ENCODE measurements at regions not wholly inside any gene's neighbourhood (a gene's known extent, or its start where the extent isn't known, plus 50 kb on each side); places are given as distances from the start of the nearest gene placed in this dataset.

- H2BK12ac ChIP-seq (ENCODE audit: insufficient read length, low read depth, low read length), result no peak overlapping the region
- no peak for TF ChIP-seq CTCF (conservative IDR thresholded peaks at IDR 0.05)
- no peaks in the 10 kb centered on the region for H3K4me1 ChIP-seq (ENCODE audit: insufficient read depth, low read length)
- H3K9ac ChIP-seq (ENCODE audit: extremely low read depth, insufficient read length, low read length), result no peak overlapping the region
- H4K8ac ChIP-seq (replicated peaks; ENCODE audit: insufficient read length, low read depth, low read length), result no peak overlapping the region
- H2AK5ac ChIP-seq (ENCODE audit: insufficient read length, low read length), result no peak overlapping the region
- Mint-ChIP-seq H3K27ac (no peak overlapping the region), H3K27me3 (ENCODE audit: low read depth) (no peaks in the 10 kb centered on the region), H3K36me3 (ENCODE audit: insufficient read depth in 1 of 3, low read depth in 3 of 3) (no peaks in the 10 kb centered on the region), H3K9me3 (no peaks in the 10 kb centered on the region), H3K4me3 (no peak overlapping the region), H3K4me1 (no peaks in the 10 kb centered on the region)
- no CpG with 5 or more reads among the region's 3 CpGs for WGBS (ENCODE audit: extremely low coverage, insufficient read length, low lambda C conversion rate)
- no peak overlapping the region for H4K91ac ChIP-seq (ENCODE audit: insufficient read length, low read depth, low read length)
- no peak overlapping the region for H3K4me2 ChIP-seq (ENCODE audit: insufficient read depth, insufficient read length, low read length)
- no peak overlapping the region for H3K23ac ChIP-seq (ENCODE audit: insufficient read length, low read depth, low read length)
- H3K79me2 ChIP-seq (ENCODE audit: insufficient read depth, low read length), result no peaks in the 10 kb centered on the region
- DNase-seq, result no peak
- H3T11ph ChIP-seq (ENCODE audit: low read length), result no peak overlapping the region
- no peak overlapping the region for H3K27ac ChIP-seq (ENCODE audit: insufficient read length, low read depth, low read length)
- no peaks in the 10 kb centered on the region for H3K23me2 ChIP-seq (ENCODE audit: insufficient read length, low read depth, low read length, poor library complexity, severe bottlenecking)
- H2AFZ ChIP-seq (ENCODE audit: low read length), result no peak overlapping the region
- H3K4ac ChIP-seq (ENCODE audit: low read depth, low read length), result no peak overlapping the region
- peaks cover 2% of the 10 kb centered on the region; the same call in 1 of the 2 replicates for H3K27me3 ChIP-seq (ENCODE audit: insufficient read depth, low read length)
- no peak overlapping the region for H3K14ac ChIP-seq (ENCODE audit: insufficient read depth, low read length)
- no peak overlapping the region for H2BK120ac ChIP-seq (ENCODE audit: low read depth, low read length, poor library complexity, severe bottlenecking)
- H3K18ac ChIP-seq (ENCODE audit: insufficient read length, low read depth, low read length), result no peak overlapping the region
- H3K79me1 ChIP-seq (ENCODE audit: insufficient read depth, low read depth, low read length, poor library complexity, severe bottlenecking), result no peaks in the 10 kb centered on the region
- H2BK20ac ChIP-seq (ENCODE audit: low read depth, low read length, poor library complexity, severe bottlenecking), result no peak overlapping the region
- H2BK5ac ChIP-seq (ENCODE audit: insufficient read length, low read length), result no peak overlapping the region
- no peaks in the 10 kb centered on the region for H3K9me3 ChIP-seq (ENCODE audit: control insufficient read depth, low read depth, low read length)
- no peaks in the 10 kb centered on the region for H4K20me1 ChIP-seq (ENCODE audit: control insufficient read depth, insufficient read depth, insufficient read length)
- H3K56ac ChIP-seq (ENCODE audit: insufficient read length, low read depth, low read length), result no peak overlapping the region
- no peak overlapping the region for H2BK15ac ChIP-seq (ENCODE audit: low read depth, low read length)
- H4K5ac ChIP-seq (ENCODE audit: insufficient read length, low read depth, low read length), result no peak overlapping the region
These were observed 120.2 kb upstream of the DAB2 start for GRCh38 chr5:39544941-39545340.

Data from H9 (cell line).